Skeletal muscle satellite cell (primary cell): ENCODE measurements at regions not wholly inside any gene's neighbourhood (a gene's known extent, or its start where the extent isn't known, plus 50 kb on each side); places are given as distances from the start of the nearest gene placed in this dataset.

Source experiments
- H3K27me3 ChIP-seq: 2 replicates; pipeline ENCODE4 v1.7.0; 2013; ENCODE audit warnings: low read length; ENCODE audit not compliant: control insufficient read depth, insufficient read depth
- H3K36me3 ChIP-seq: 2 replicates; pipeline ENCODE4 v1.7.0; 2013; ENCODE audit warnings: mild to moderate bottlenecking, control low read depth, low read length; ENCODE audit not compliant: insufficient read depth
- H3K4me1 ChIP-seq: 2 replicates; pipeline ENCODE4 v1.7.0; 2013; ENCODE audit warnings: low read length; ENCODE audit not compliant: control insufficient read depth, insufficient read depth
- H3K4me2 ChIP-seq: 2 replicates; pipeline ENCODE4 v1.7.0; 2013; ENCODE audit warnings: mild to moderate bottlenecking, low read length
- H3K4me3 ChIP-seq: 2 replicates; pipeline ENCODE4 v1.7.0; 2013; ENCODE audit warnings: low read length
- H3K9ac ChIP-seq: 2 replicates; pipeline ENCODE4 v1.7.0; 2013; ENCODE audit warnings: mild to moderate bottlenecking, low read depth, low read length, moderate library complexity
- H3K9me3 ChIP-seq: replicated peaks from 2 replicates; pipeline ENCODE4 v1.7.0; 2013; ENCODE audit warnings: mild to moderate bottlenecking, control low read depth, low read length

DNA sequence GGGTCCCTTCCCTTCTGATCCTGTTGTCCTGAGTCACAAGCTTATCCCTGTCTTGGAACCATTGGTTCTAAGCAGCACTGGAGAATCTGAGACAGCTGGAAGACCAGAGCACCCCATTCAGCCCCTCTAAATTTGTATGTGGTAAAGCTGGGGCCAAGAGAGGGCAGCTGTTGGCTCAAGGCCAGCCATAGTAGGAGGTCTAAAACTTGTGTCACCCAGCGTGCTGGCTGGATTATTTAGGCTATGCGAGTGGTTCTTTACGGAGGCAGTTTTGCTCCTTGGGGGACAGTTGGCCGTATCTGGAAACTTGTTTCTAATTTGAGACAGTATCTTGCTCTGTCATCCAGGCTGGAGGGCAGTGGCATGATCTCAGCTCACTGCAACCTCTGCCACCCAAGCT lies 69.6 kb upstream of the GSE1 start:
- Histone ChIP-seq H3K4me1 (no peaks in the 10 kb centered on the region), H3K27me3 (peaks cover 5% of the 10 kb centered on the region), H3K4me2 (no peak overlapping the region), H3K4me3 (no peak overlapping the region), H3K9ac (no peak overlapping the region), H3K9me3 (no peaks in the 10 kb centered on the region), H3K36me3 (no peaks in the 10 kb centered on the region)

GRCh38 chr16:85544016-85544415 lies 69.1 kb upstream of the GSE1 start:
- H3K27me3 ChIP-seq: peaks cover 5% of the 10 kb centered on the region
- H3K9me3 ChIP-seq: no peaks in the 10 kb centered on the region
- H3K9ac ChIP-seq: no peak overlapping the region
- no peak overlapping the region for H3K4me3 ChIP-seq
- H3K4me1 ChIP-seq: no peaks in the 10 kb centered on the region
- no peaks in the 10 kb centered on the region for H3K36me3 ChIP-seq
- no peak overlapping the region for H3K4me2 ChIP-seq

DNA sequence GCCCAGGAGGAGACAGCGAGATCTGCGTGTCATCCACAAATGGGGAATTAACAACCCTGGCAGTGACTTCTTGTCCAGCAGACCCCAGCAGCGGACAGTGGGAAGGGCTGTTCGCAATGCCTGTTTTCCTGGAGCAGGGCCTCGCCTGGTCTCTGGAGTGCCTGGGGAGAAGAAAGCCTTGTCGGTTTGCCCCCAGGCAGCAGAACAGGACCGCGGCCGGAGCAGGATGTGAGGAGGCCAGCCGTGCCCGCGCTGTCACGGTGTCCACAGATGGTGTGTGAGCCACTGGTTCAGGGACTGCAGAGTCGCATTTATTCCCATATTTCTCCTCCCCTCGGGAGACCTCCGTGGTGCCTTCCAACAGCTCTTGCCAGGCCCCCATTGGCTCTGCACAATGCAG lies 68.5 kb upstream of the GSE1 start:
- Histone ChIP-seq H3K36me3 (no peaks in the 10 kb centered on the region), H3K9me3 (no peaks in the 10 kb centered on the region), H3K9ac (no peak overlapping the region), H3K4me1 (no peaks in the 10 kb centered on the region), H3K4me3 (no peak overlapping the region), H3K4me2 (no peak overlapping the region), H3K27me3 (peaks cover 5% of the 10 kb centered on the region)

GRCh38 chr16:85545227-85545818 lies 67.8 kb upstream of the GSE1 start:
- Histone ChIP-seq H3K9me3 (no peaks in the 10 kb centered on the region), H3K27me3 (peaks cover 5% of the 10 kb centered on the region), H3K9ac (no peak overlapping the region), H3K4me2 (no peak overlapping the region), H3K4me3 (no peak overlapping the region), H3K4me1 (no peaks in the 10 kb centered on the region), H3K36me3 (no peaks in the 10 kb centered on the region)

DNA sequence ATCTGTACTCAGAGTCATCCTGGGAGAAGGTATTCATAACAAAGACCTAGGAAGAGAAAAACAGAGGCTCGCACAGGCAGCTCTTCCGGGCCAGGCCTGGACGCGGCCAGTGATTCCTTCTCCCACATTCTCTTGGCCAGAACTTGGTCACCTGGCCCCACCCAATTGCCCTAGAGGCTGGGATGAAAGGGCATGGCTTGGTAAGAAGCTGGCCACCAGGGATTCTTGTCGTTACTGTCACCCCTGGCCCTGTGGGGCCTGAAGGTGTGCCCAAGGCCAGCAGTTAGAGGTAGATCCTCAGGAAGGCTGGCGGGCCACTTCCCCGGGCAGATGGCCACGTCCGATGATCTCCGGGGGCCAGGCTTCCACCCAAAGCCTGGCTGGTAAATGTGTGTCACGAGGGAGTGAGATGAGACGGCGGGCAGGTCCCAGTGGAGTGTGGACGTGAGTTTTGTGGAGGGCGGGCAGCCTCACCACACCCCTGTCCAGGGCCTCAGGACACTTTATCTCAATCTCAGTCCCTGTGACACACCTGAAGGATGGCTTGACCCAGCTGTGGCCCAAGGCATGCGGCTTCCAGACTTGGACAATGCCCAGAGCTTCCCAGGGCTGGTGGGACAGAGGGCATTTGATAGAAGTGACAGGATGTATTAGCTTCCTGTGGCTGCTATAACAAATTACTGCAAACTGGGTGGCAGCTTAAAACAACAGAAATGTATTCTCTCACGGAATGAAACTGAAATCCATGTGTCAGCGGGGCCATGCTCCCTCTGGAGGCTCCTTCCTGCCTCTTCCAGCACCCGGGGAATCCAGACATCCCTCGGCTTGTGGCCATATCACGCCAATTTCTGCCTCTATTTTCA lies 66.3 kb upstream of the GSE1 start:
- no peaks in the 10 kb centered on the region for H3K4me1 ChIP-seq
- H3K36me3 ChIP-seq: no peaks in the 10 kb centered on the region
- no peak overlapping the region for H3K4me3 ChIP-seq
- no peak overlapping the region for H3K4me2 ChIP-seq
- H3K9me3 ChIP-seq: no peaks in the 10 kb centered on the region
- H3K27me3 ChIP-seq: peaks cover 5% of the 10 kb centered on the region
- no peak overlapping the region for H3K9ac ChIP-seq

DNA sequence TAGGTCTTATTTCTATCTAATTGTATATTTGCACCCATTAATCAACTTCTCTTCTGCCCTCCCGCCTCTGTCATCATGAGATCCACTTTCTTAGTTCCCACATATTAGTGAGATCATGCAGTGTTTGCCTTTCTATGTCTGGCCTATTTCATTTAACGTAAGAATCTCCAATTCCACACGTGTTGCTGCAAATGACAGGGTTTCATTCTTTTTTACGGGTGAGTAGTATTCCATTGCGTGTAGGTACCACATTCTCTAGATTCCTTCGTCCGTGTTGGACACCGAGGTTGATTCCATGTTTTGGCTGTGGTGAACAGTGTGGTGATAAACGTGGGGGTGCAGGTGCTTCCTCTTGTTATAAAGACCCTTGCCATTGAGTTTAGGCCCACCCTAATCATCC lies 64.7 kb upstream of the GSE1 start:
- Histone ChIP-seq H3K36me3 (no peaks in the 10 kb centered on the region), H3K4me2 (no peak overlapping the region), H3K4me3 (no peak overlapping the region), H3K27me3 (peaks cover 5% of the 10 kb centered on the region), H3K9me3 (no peaks in the 10 kb centered on the region), H3K9ac (no peak overlapping the region), H3K4me1 (no peaks in the 10 kb centered on the region)

- Histone ChIP-seq H3K9ac (no peak overlapping the region), H3K4me1 (peaks cover 8% of the 10 kb centered on the region), H3K9me3 (no peaks in the 10 kb centered on the region), H3K36me3 (no peaks in the 10 kb centered on the region), H3K4me3 (no peak overlapping the region), H3K27me3 (peaks cover 5% of the 10 kb centered on the region), H3K4me2 (no peak overlapping the region)
Observed at GRCh38 chr16:85549766-85550421, 63.2 kb upstream of the GSE1 start.

GRCh38 chr16:85550422-85550864 lies 62.7 kb upstream of the GSE1 start:
- H3K4me1 ChIP-seq: peaks cover 8% of the 10 kb centered on the region
- no peaks in the 10 kb centered on the region for H3K27me3 ChIP-seq
- no peaks in the 10 kb centered on the region for H3K36me3 ChIP-seq
- no peaks in the 10 kb centered on the region for H3K9me3 ChIP-seq
- H3K9ac ChIP-seq: no peak overlapping the region
- no peak overlapping the region for H3K4me3 ChIP-seq
- H3K4me2 ChIP-seq: no peak overlapping the region

- Histone ChIP-seq H3K27me3 (no peaks in the 10 kb centered on the region), H3K4me2 (no peak overlapping the region), H3K9me3 (no peaks in the 10 kb centered on the region), H3K4me3 (no peak overlapping the region), H3K36me3 (no peaks in the 10 kb centered on the region), H3K4me1 (peaks cover 8% of the 10 kb centered on the region), H3K9ac (no peak overlapping the region)
Observed at GRCh38 chr16:85550953-85551924, 61.9 kb upstream of the GSE1 start.

- Histone ChIP-seq H3K4me2 (peak overlapping the region; percentile 100), H3K4me3 (peak overlapping the region; percentile 92), H3K9ac (peak overlapping the region; percentile 78), H3K27me3 (no peaks in the 10 kb centered on the region), H3K4me1 (peaks cover 21% of the 10 kb centered on the region), H3K36me3 (no peaks in the 10 kb centered on the region), H3K9me3 (no peaks in the 10 kb centered on the region)
Observed at GRCh38 chr16:85552980-85553435, 60.1 kb upstream of the GSE1 start.
